ENCODE measurements at regions not wholly inside any gene's neighbourhood (a gene's known extent, or its start where the extent isn't known, plus 50 kb on each side); places are given as distances from the start of the nearest gene placed in this dataset.

GRCh38 chr3:166029507-166029906 lies 192.3 kb upstream of the BCHE start:
- H3K9me1 ChIP-seq (ENCODE audit: control insufficient read depth, extremely low read depth, insufficient read depth, low read length): no peaks in the 10 kb centered on the region
- H3K9ac ChIP-seq (ENCODE audit: control insufficient read depth, extremely low read depth, insufficient read depth, low read length): no peak overlapping the region
- H4K20me1 ChIP-seq (ENCODE audit: control insufficient read depth, extremely low read depth, insufficient read depth, low read length): no peaks in the 10 kb centered on the region
- TF ChIP-seq CTCF (optimal IDR thresholded peaks at IDR 0.05 in 1 of 3, IDR thresholded peaks at IDR 0.05 in 1 of 3, conservative IDR thresholded peaks at IDR 0.05 in 1 of 3; ENCODE audit: extremely low read depth in 1 of 3, insufficient read depth in 2 of 3, low read length in 3 of 3) (no peak), EZH2 (IDR thresholded peaks at IDR 0.05; ENCODE audit: low read length) (no peak)
- no peak overlapping the region for H3K27ac ChIP-seq (ENCODE audit: control insufficient read depth, insufficient read depth, low read length)
- H3K36me3 ChIP-seq (ENCODE audit: control insufficient read depth in 2 of 2, extremely low read depth in 1 of 2, insufficient read depth in 2 of 2, low read length in 2 of 2): no peaks in the 10 kb centered on the region
- dilution Hi-C loops (cut with MboI; ENCODE audit: extremely low pct_ligation_motif_present, low sequenced_read_pairs): no loop called here
- DNase-seq (ENCODE audit: low read depth, low spot score) (no peak), FAIRE-seq (no peak)
- no peak overlapping the region for H3K4me3 ChIP-seq (ENCODE audit: control insufficient read depth in 2 of 3, extremely low read depth in 1 of 3, insufficient read depth in 2 of 3, low read depth in 1 of 3, low read length in 3 of 3)
- no peak overlapping the region for H2AFZ ChIP-seq (ENCODE audit: control insufficient read depth, low read length)
- H3K9me3 ChIP-seq (ENCODE audit: control insufficient read depth, low read depth, low read length): no peaks in the 10 kb centered on the region
- H3K4me1 ChIP-seq (ENCODE audit: control insufficient read depth, extremely low read depth, insufficient read depth, low read length): no peaks in the 10 kb centered on the region
- H3K79me2 ChIP-seq (ENCODE audit: control insufficient read depth, insufficient read depth, low read length): no peaks in the 10 kb centered on the region
- no peaks in the 10 kb centered on the region for H3K27me3 ChIP-seq (ENCODE audit: control insufficient read depth, extremely low read depth, insufficient read depth, low read length)
- H3K4me2 ChIP-seq (ENCODE audit: control insufficient read depth, extremely low read depth, insufficient read depth, low read depth, low read length): no peak overlapping the region

GRCh38 chr3:166013073-166013679 lies 176.0 kb upstream of the BCHE start:
- H3K79me2 ChIP-seq (ENCODE audit: control insufficient read depth, insufficient read depth, low read length): no peaks in the 10 kb centered on the region
- no peaks in the 10 kb centered on the region for H3K27me3 ChIP-seq (ENCODE audit: control insufficient read depth, extremely low read depth, insufficient read depth, low read length)
- no peaks in the 10 kb centered on the region for H3K4me1 ChIP-seq (ENCODE audit: control insufficient read depth, extremely low read depth, insufficient read depth, low read length)
- H3K9me1 ChIP-seq (ENCODE audit: control insufficient read depth, extremely low read depth, insufficient read depth, low read length): no peaks in the 10 kb centered on the region
- no peak overlapping the region for H2AFZ ChIP-seq (ENCODE audit: control insufficient read depth, low read length)
- no peak for DNase-seq (ENCODE audit: low read depth, low spot score)
- H3K27ac ChIP-seq (ENCODE audit: control insufficient read depth, insufficient read depth, low read length): no peak overlapping the region
- no peak for FAIRE-seq
- H3K4me3 ChIP-seq (ENCODE audit: control insufficient read depth in 2 of 3, extremely low read depth in 1 of 3, insufficient read depth in 2 of 3, low read depth in 1 of 3, low read length in 3 of 3): no peak overlapping the region
- no peak overlapping the region for H3K9ac ChIP-seq (ENCODE audit: control insufficient read depth, extremely low read depth, insufficient read depth, low read length)
- TF ChIP-seq CTCF (optimal IDR thresholded peaks at IDR 0.05 in 1 of 3, IDR thresholded peaks at IDR 0.05 in 1 of 3, conservative IDR thresholded peaks at IDR 0.05 in 1 of 3; ENCODE audit: extremely low read depth in 1 of 3, insufficient read depth in 2 of 3, low read length in 3 of 3): peak in 2 of 3 experiments; percentile 12 to 33
- no peak for TF ChIP-seq EZH2 (IDR thresholded peaks at IDR 0.05; ENCODE audit: low read length)
- H3K36me3 ChIP-seq (ENCODE audit: control insufficient read depth in 2 of 2, extremely low read depth in 1 of 2, insufficient read depth in 2 of 2, low read length in 2 of 2): no peaks in the 10 kb centered on the region
- H4K20me1 ChIP-seq (ENCODE audit: control insufficient read depth, extremely low read depth, insufficient read depth, low read length): no peaks in the 10 kb centered on the region
- H3K4me2 ChIP-seq (ENCODE audit: control insufficient read depth, extremely low read depth, insufficient read depth, low read depth, low read length): no peak overlapping the region
- H3K9me3 ChIP-seq (ENCODE audit: control insufficient read depth, low read depth, low read length): no peaks in the 10 kb centered on the region
- dilution Hi-C loops (cut with MboI; ENCODE audit: extremely low pct_ligation_motif_present, low sequenced_read_pairs): no loop called here

Measured in keratinocyte (primary cell).